ENCODE measurements at regions not wholly inside any gene's neighbourhood (a gene's known extent, or its start where the extent isn't known, plus 50 kb on each side); places are given as distances from the start of the nearest gene placed in this dataset.

GRCh38 chr16:9446471-9447194, 355.2 kb downstream of the HAPSTR1 start:
- H3K27me3 ChIP-seq = no peaks in the 10 kb centered on the region
- peaks cover 4 to 9% of the 10 kb centered on the region in 2 donors for H3K9me3 ChIP-seq
- no peak overlapping the region for H3K27ac ChIP-seq
- no peak overlapping the region for H3K4me3 ChIP-seq
- TF ChIP-seq CTCF (IDR thresholded peaks at IDR 0.05) (no peak), POLR2A (IDR thresholded peaks at IDR 0.05) (no peak), POLR2AphosphoS5 (IDR thresholded peaks at IDR 0.05) (no peak)
- no peak for DNase-seq (ENCODE audit: low spot score in 2 of 2)
- no peaks in the 10 kb centered on the region for H3K36me3 ChIP-seq
- no peaks in the 10 kb centered on the region for H3K4me1 ChIP-seq
- intact Hi-C loops (cut with DNase I; ENCODE audit: low total_unique reads) = no loop called here

DNA sequence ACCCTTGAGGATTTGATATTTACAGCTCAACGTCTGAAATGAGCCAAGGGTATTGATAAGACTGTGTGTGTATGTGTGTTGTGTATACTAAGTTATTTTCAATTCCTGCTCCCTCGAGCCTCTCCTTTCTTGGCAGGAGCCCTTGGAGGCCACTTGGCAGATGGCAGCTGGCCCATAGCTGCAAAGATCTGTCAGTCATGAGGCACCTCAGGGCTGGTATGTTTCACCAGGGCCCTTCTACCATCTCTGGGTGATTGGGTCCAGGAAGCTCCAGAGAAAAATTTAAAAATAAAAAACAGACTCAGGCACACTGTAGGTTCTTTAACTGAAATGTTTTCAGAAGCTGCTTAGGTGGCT, 355.7 kb downstream of the HAPSTR1 start:
- intact Hi-C loops (cut with DNase I; ENCODE audit: low total_unique reads) = no loop called here
- TF ChIP-seq POLR2A (IDR thresholded peaks at IDR 0.05) = no peak
- TF ChIP-seq CTCF (IDR thresholded peaks at IDR 0.05) = no peak
- no peak for TF ChIP-seq POLR2AphosphoS5 (IDR thresholded peaks at IDR 0.05)
- DNase-seq (ENCODE audit: low spot score in 2 of 2) = no peak
- Histone ChIP-seq H3K27me3 (no peaks in the 10 kb centered on the region), H3K36me3 (no peaks in the 10 kb centered on the region), H3K4me3 (no peak overlapping the region), H3K9me3 (peaks cover 4 to 9% of the 10 kb centered on the region in 2 donors), H3K27ac (no peak overlapping the region), H3K4me1 (no peaks in the 10 kb centered on the region)

- H3K27me3 ChIP-seq = no peaks in the 10 kb centered on the region
- H3K4me1 ChIP-seq = no peaks in the 10 kb centered on the region
- no peak overlapping the region for H3K4me3 ChIP-seq
- no peaks in the 10 kb centered on the region for H3K36me3 ChIP-seq
- no peak for TF ChIP-seq POLR2AphosphoS5 (IDR thresholded peaks at IDR 0.05)
- no peak for TF ChIP-seq POLR2A (IDR thresholded peaks at IDR 0.05)
- TF ChIP-seq CTCF (IDR thresholded peaks at IDR 0.05) = no peak
- intact Hi-C loops (cut with DNase I; ENCODE audit: low total_unique reads) = no loop called here
- peaks cover 4 to 9% of the 10 kb centered on the region in 2 donors for H3K9me3 ChIP-seq
- no peak overlapping the region for H3K27ac ChIP-seq
- no peak for DNase-seq (ENCODE audit: low spot score in 2 of 2)
Measured at GRCh38 chr16:9447699-9448098, 356.3 kb downstream of the HAPSTR1 start.

- no peak overlapping the region for H3K27ac ChIP-seq
- TF ChIP-seq POLR2AphosphoS5 (IDR thresholded peaks at IDR 0.05) = no peak
- no peak for TF ChIP-seq CTCF (IDR thresholded peaks at IDR 0.05)
- TF ChIP-seq POLR2A (IDR thresholded peaks at IDR 0.05) = no peak
Measured at GRCh38 chr16:9449597-9449996, 358.2 kb downstream of the HAPSTR1 start.

GRCh38 chr16:9457215-9457614, 365.8 kb downstream of the HAPSTR1 start:
- TF ChIP-seq CTCF (IDR thresholded peaks at IDR 0.05) (no peak), POLR2AphosphoS5 (IDR thresholded peaks at IDR 0.05) (no peak), POLR2A (IDR thresholded peaks at IDR 0.05) (no peak)
- Histone ChIP-seq H3K4me1 (no peaks in the 10 kb centered on the region), H3K27me3 (peaks cover 0 to 6% of the 10 kb centered on the region in 2 donors), H3K36me3 (no peaks in the 10 kb centered on the region), H3K9me3 (peaks cover 0 to 4% of the 10 kb centered on the region in 2 donors), H3K27ac (no peak overlapping the region), H3K4me3 (no peak overlapping the region)
- intact Hi-C loops (cut with DNase I; ENCODE audit: low total_unique reads) = no loop called here
- no peak for DNase-seq (ENCODE audit: low spot score in 2 of 2)

More at GRCh38 chr16:9449597-9449996, 358.2 kb downstream of the HAPSTR1 start:
- no peaks in the 10 kb centered on the region for H3K4me1 ChIP-seq
- intact Hi-C loops (cut with DNase I; ENCODE audit: low total_unique reads) = no loop called here
- H3K27me3 ChIP-seq = no peaks in the 10 kb centered on the region
- no peak overlapping the region for H3K4me3 ChIP-seq
- H3K36me3 ChIP-seq = no peaks in the 10 kb centered on the region
- no peak for DNase-seq (ENCODE audit: low spot score in 2 of 2)
- H3K9me3 ChIP-seq = peaks cover 8 to 9% of the 10 kb centered on the region in 2 donors

Measured in breast epithelium (tissue), 4 donors.